ENCODE measurements at regions not wholly inside any gene's neighbourhood (a gene's known extent, or its start where the extent isn't known, plus 50 kb on each side); places are given as distances from the start of the nearest gene placed in this dataset.

GRCh38 chr7:8380130-8380529, 53.3 kb upstream of the NXPH1 start:
- no peak for DNase-seq

- DNase-seq = no peak
These were observed 51.2 kb upstream of the NXPH1 start for GRCh38 chr7:8382004-8382730.

All from NCI-H1436 (cell line).